H1 (cell line): ENCODE measurements at regions not wholly inside any gene's neighbourhood (a gene's known extent, or its start where the extent isn't known, plus 50 kb on each side); places are given as distances from the start of the nearest gene placed in this dataset.

Experiments
- CTCF ChIA-PET: fragments of 300-600 bp; sonication (Branson Sonifier 250); formaldehyde crosslinking; loops from one replicate; lab custom pipeline; 2021; ENCODE audit not compliant: partially characterized antibody; lab: Charles Lee
- POLR2A ChIA-PET: fragments of 300-600 bp; sonication (Branson Sonifier 250); formaldehyde crosslinking; loops from one replicate; lab custom pipeline; 2021; ENCODE audit warnings: inconsistent platforms; ENCODE audit not compliant: partially characterized antibody; lab: Charles Lee
- DNase-seq, 2 experiments: peaks; one replicate each; pipeline versions ENCODE4 v3.0.0 to v3.0.0-alpha.2; 2010 to 2022; ENCODE audit warnings: low spot score in 2 of 2, low read depth in 1 of 2, mixed read lengths in 1 of 2
- FAIRE-seq: peaks from 2 replicates; lab custom pipeline; 2011; peaks lifted over from hg19 to GRCh38; lab: Jason Lieb, UNC
- H2AFZ ChIP-seq: 2 replicates; pipeline ENCODE4 v1.8.1; 2012; ENCODE audit warnings: low read length, inconsistent platforms
- H2AK5ac ChIP-seq: 2 replicates; pipeline ENCODE4 v1.6.1; 2013; ENCODE audit warnings: low read depth, low read length
- H2BK120ac ChIP-seq: replicated peaks from 2 replicates; pipeline ENCODE3; 2013; ENCODE audit warnings: low read depth, low read length, inconsistent platforms
- H2BK12ac ChIP-seq: 2 replicates; pipeline ENCODE4 v1.6.1; 2013; ENCODE audit warnings: low read depth, low read length
- H2BK15ac ChIP-seq: 2 replicates; pipeline ENCODE4 v1.6.1; 2013; ENCODE audit warnings: low read length
- H2BK20ac ChIP-seq: 2 replicates; pipeline ENCODE4 v1.6.1; 2013; ENCODE audit warnings: low read length
- H2BK5ac ChIP-seq: 2 replicates; pipeline ENCODE4 v1.6.1; 2013; ENCODE audit warnings: low read depth, low read length
- H3K14ac ChIP-seq: 2 replicates; pipeline ENCODE4 v1.6.1; 2013; ENCODE audit warnings: inconsistent platforms; ENCODE audit not compliant: insufficient read length
- H3K18ac ChIP-seq: 2 replicates; pipeline ENCODE4 v1.6.1; 2013; ENCODE audit warnings: low read length; ENCODE audit errors: extremely low read depth
- H3K23ac ChIP-seq: 2 replicates; pipeline ENCODE4 v1.6.1; 2013; ENCODE audit warnings: inconsistent platforms; ENCODE audit not compliant: insufficient read length
- H3K23me2 ChIP-seq: 2 replicates; pipeline ENCODE4 v1.6.1; 2013; ENCODE audit warnings: low read depth, low read length
- H3K27ac ChIP-seq: 2 replicates; pipeline ENCODE4 v1.6.1; 2011; ENCODE audit warnings: low read depth, low read length, inconsistent platforms
- H3K27me3 ChIP-seq, 4 experiments: replicated peaks in 1 of 4; 1 replicate in 1 of 4; 2 replicates in 3 of 4; pipeline versions ENCODE4 v1.6.1 to v1.8.1; 2011 to 2013; ENCODE audit warnings: low read length in 3 of 4, mild to moderate bottlenecking in 3 of 4, inconsistent platforms in 2 of 4, mixed read lengths in 2 of 4, moderate library complexity in 1 of 4; ENCODE audit not compliant: control insufficient read depth in 3 of 4, insufficient read depth in 3 of 4; ENCODE audit errors: extremely low read depth in 1 of 4
- H3K36me3 ChIP-seq, 4 experiments: 2 replicates each; pipeline versions ENCODE4 v1.6.1 to v1.8.1; 2011 to 2013; ENCODE audit warnings: mild to moderate bottlenecking in 4 of 4, low read length in 3 of 4, moderate library complexity in 2 of 4, control low read depth in 1 of 4, inconsistent platforms in 1 of 4; ENCODE audit not compliant: insufficient read depth in 4 of 4, control insufficient read depth in 2 of 4
- H3K4ac ChIP-seq: replicated peaks from 2 replicates; pipeline ENCODE3; 2013; ENCODE audit warnings: low read length, low read depth, mixed read lengths, inconsistent platforms; ENCODE audit not compliant: insufficient read length
- H3K4me1 ChIP-seq, 4 experiments: replicated peaks in 1 of 4; 1 replicate in 1 of 4; 2 replicates in 3 of 4; pipeline versions ENCODE4 v1.6.1 to v1.8.1; 2011 to 2013; ENCODE audit warnings: low read length in 3 of 4, inconsistent platforms in 2 of 4, mixed read lengths in 1 of 4; ENCODE audit not compliant: insufficient read depth in 4 of 4, control insufficient read depth in 3 of 4
- H3K4me2 ChIP-seq, 2 experiments: 2 replicates each; pipeline versions ENCODE4 v1.6.1 to v1.8.1; 2011 to 2013; ENCODE audit warnings: low read depth in 2 of 2, low read length in 2 of 2, control low read depth in 1 of 2, inconsistent platforms in 1 of 2, mild to moderate bottlenecking in 1 of 2; ENCODE audit not compliant: insufficient read depth in 1 of 2
- H3K4me3 ChIP-seq, 4 experiments: fragments of 200-600, 300-600 bp in 1 of 4; sonication (generic), shearing (Covaris generic), sonication (Bioruptor Twin) in 1 of 4; 2 replicates each; pipeline versions ENCODE4 v1.5.1 to v1.8.1; 2011 to 2016; ENCODE audit warnings: low read length in 4 of 4, low read depth in 3 of 4, control low read depth in 2 of 4, inconsistent platforms in 2 of 4, mild to moderate bottlenecking in 2 of 4, mixed read lengths in 1 of 4, moderate library complexity in 1 of 4; ENCODE audit not compliant: insufficient read depth in 2 of 4; ENCODE audit errors: extremely low read depth in 1 of 4
- H3K56ac ChIP-seq: replicated peaks from 2 replicates; pipeline ENCODE3; 2013; ENCODE audit warnings: low read depth, mild to moderate bottlenecking, mixed read lengths, low read length, inconsistent platforms; ENCODE audit not compliant: insufficient read length
- H3K79me1 ChIP-seq: 2 replicates; pipeline ENCODE4 v1.6.1; 2013; ENCODE audit warnings: low read depth, low read length, control low read depth
- H3K79me2 ChIP-seq, 2 experiments: 2 replicates each; pipeline versions ENCODE4 v1.6.1 to v1.8.1; 2012 to 2013; ENCODE audit warnings: low read length in 2 of 2, mild to moderate bottlenecking in 2 of 2, inconsistent platforms in 1 of 2; ENCODE audit not compliant: insufficient read depth in 2 of 2, control insufficient read depth in 1 of 2
- H3K9ac ChIP-seq, 4 experiments: replicated peaks in 1 of 4; 1 replicate in 1 of 4; 2 replicates in 3 of 4; pipeline versions ENCODE4 v1.6.1 to v1.8.1; 2011 to 2013; ENCODE audit warnings: low read depth in 3 of 4, low read length in 3 of 4, control low read depth in 2 of 4, mild to moderate bottlenecking in 2 of 4, moderate library complexity in 2 of 4, inconsistent platforms in 1 of 4; ENCODE audit errors: extremely low read depth in 1 of 4
- H3K9me3 ChIP-seq, 2 experiments: 2 replicates each; pipeline versions ENCODE4 v1.6.1 to v1.8.1; 2012 to 2013; ENCODE audit warnings: mild to moderate bottlenecking in 2 of 2, moderate library complexity in 2 of 2, control low read depth in 1 of 2, inconsistent platforms in 1 of 2, low read depth in 1 of 2, low read length in 1 of 2, mixed read lengths in 1 of 2; ENCODE audit not compliant: insufficient read depth in 2 of 2
- H4K20me1 ChIP-seq, 2 experiments: replicated peaks in 1 of 2; 2 replicates each; pipeline versions ENCODE3 to v1.8.1; 2011 to 2013; ENCODE audit warnings: inconsistent platforms in 2 of 2, low read length in 2 of 2, mild to moderate bottlenecking in 1 of 2; ENCODE audit not compliant: insufficient read depth in 2 of 2, control insufficient read depth in 1 of 2
- H4K5ac ChIP-seq: 2 replicates; pipeline ENCODE4 v1.6.1; 2013; ENCODE audit warnings: low read length, low read depth, mixed read lengths, inconsistent platforms; ENCODE audit not compliant: insufficient read length
- H4K8ac ChIP-seq: 2 replicates; pipeline ENCODE4 v1.8.0; 2013; ENCODE audit warnings: mild to moderate bottlenecking, moderate library complexity, low read length, inconsistent platforms; ENCODE audit not compliant: insufficient read depth; ENCODE audit errors: extremely low read depth
- H4K91ac ChIP-seq: replicated peaks from 2 replicates; pipeline ENCODE3; 2013; ENCODE audit warnings: low read length, mixed read lengths, inconsistent platforms; ENCODE audit not compliant: insufficient read length
- BACH1 ChIP-seq: IDR thresholded peaks from 2 replicates; pipeline ENCODE4 v1.6.1; 2012; ENCODE audit warnings: low read length, improper control_type of control experiment
- MAFK ChIP-seq: IDR thresholded peaks from 2 replicates; pipeline ENCODE4 v1.6.1; 2012; ENCODE audit warnings: low read depth, mild to moderate bottlenecking, improper control_type of control experiment, low read length
- SP1 ChIP-seq: IDR thresholded peaks from 2 replicates; pipeline ENCODE4 v1.6.1; 2011; ENCODE audit warnings: low read depth, low read length
- WGBS, 2 experiments: shearing (Covaris generic) in 1 of 2; methylation state at CpG; one replicate each; pipeline versions ENCODE4 v1.1.6 to v1.1.7; 2013 to 2015; ENCODE audit warnings: low lambda C conversion rate in 2 of 2, mixed read lengths in 2 of 2, inconsistent platforms in 1 of 2, low coverage in 1 of 2, missing lambda C conversion rate in 1 of 2; ENCODE audit not compliant: insufficient replicate concordance in 2 of 2, insufficient coverage in 1 of 2, insufficient read length in 1 of 2; ENCODE audit errors: extremely low coverage in 1 of 2, missing lambda C conversion rate in 1 of 2; 5-methylcytosine and 5-hydroxymethylcytosine counted together

DNA sequence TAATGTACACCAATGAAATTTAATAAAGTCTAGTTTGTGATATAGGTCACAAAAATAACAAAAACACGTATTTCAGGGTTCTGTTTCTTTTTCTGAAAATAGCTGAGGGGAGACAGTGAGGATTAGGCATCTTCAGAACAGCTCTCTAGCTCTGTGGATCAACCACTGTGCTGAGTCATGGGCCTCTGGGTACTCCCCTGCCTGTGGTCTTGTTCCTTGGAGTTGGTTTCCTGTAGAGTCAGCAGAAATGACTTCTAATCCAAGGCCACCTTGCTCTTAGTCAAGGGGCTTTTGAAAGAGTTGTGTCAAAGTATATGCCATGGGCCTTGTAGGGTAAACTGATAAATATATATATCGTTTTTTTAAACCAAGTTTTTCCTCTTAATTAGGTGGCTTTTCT lies 141.8 kb upstream of the ZRANB2 start:
- Histone ChIP-seq H3K14ac (no peak overlapping the region), H2BK20ac (no peak overlapping the region), H3K4me3 (no peak overlapping the region), H3K9me3 (no peaks in the 10 kb centered on the region), H3K23ac (no peak overlapping the region), H3K27ac (no peak overlapping the region), H3K4me1 (no peaks in the 10 kb centered on the region), H2BK120ac (no peak overlapping the region), H4K20me1 (no peaks in the 10 kb centered on the region), H4K8ac (no peak overlapping the region), H2BK5ac (no peak overlapping the region), H3K23me2 (no peaks in the 10 kb centered on the region), H4K91ac (no peak overlapping the region), H3K79me1 (no peaks in the 10 kb centered on the region), H3K56ac (no peak overlapping the region), H4K5ac (no peak overlapping the region), H2AK5ac (no peak overlapping the region), H3K27me3 (no peaks in the 10 kb centered on the region), H2AFZ (no peak overlapping the region), H3K36me3 (no peaks in the 10 kb centered on the region), H3K9ac (no peak overlapping the region), H3K79me2 (no peaks in the 10 kb centered on the region), H3K4me2 (no peak overlapping the region), H3K18ac (no peak overlapping the region), H2BK12ac (no peak overlapping the region), H2BK15ac (no peak overlapping the region), H3K4ac (no peak overlapping the region)
- POLR2A ChIA-PET = no interaction called here
- FAIRE-seq = no peak
- 94% methylated on average over 2 of the region's 2 CpGs; no CpG with 5 or more reads in 1 of the 2 experiments for WGBS, 2 experiments
- TF ChIP-seq BACH1 = peak; percentile 96
- TF ChIP-seq MAFK = peak; percentile 83
- TF ChIP-seq SP1 = no peak
- CTCF ChIA-PET = interaction anchor here (0.6 to 1.0 kb wide), 2 partner anchors 18 to 27 kb away, joined by 3 read pairs; no protein-coding TSS in a partner anchor
- no peak for DNase-seq
